HG02840 (cell line): ENCODE measurements at regions not wholly inside any gene's neighbourhood (a gene's known extent, or its start where the extent isn't known, plus 50 kb on each side); places are given as distances from the start of the nearest gene placed in this dataset.
"Not testable (repeated sequence)": the region's sequence is repeated elsewhere in the genome, so short reads cannot be mapped to it uniquely, and the experiment has no call there.

Experiments
- ATAC-seq: cut with Tn5 transposase; IDR thresholded peaks from one replicate; pipeline ENCODE4 v1.9.1; 2021; ENCODE audit warnings: mild to moderate bottlenecking, moderate library complexity, moderate number of reproducible peaks; ENCODE audit not compliant: unreplicated experiment, low FRiP score

- ATAC-seq = no peak
These were observed 140.3 kb upstream of the ODAD2 start for GRCh38 chr10:28139138-28139537.

- ATAC-seq = no peak
These were observed 139.3 kb upstream of the ODAD2 start for GRCh38 chr10:28137907-28138880.

GRCh38 chr10:28135258-28135657 lies 136.4 kb upstream of the ODAD2 start:
- ATAC-seq = no peak

- ATAC-seq = no peak
These were observed 131.4 kb upstream of the ODAD2 start for GRCh38 chr10:28130267-28130666.

GRCh38 chr10:28127881-28128280 lies 129.0 kb upstream of the ODAD2 start:
- no peak for ATAC-seq

GRCh38 chr10:28125701-28126100 lies 126.8 kb upstream of the ODAD2 start:
- ATAC-seq = no peak

- ATAC-seq = no peak
These were observed 121.9 kb upstream of the ODAD2 start for GRCh38 chr10:28120795-28121194.

- ATAC-seq = no peak
These were observed 121.3 kb upstream of the ODAD2 start for GRCh38 chr10:28120043-28120749.

GRCh38 chr10:28118985-28119628 lies 120.2 kb upstream of the ODAD2 start:
- no peak for ATAC-seq

GRCh38 chr10:28113202-28113601 lies 114.3 kb upstream of the ODAD2 start:
- ATAC-seq = no peak

- ATAC-seq = no peak
These were observed 112.8 kb upstream of the ODAD2 start for GRCh38 chr10:28111712-28112111.

GRCh38 chr10:28105561-28105960 lies 106.7 kb upstream of the ODAD2 start:
- no peak for ATAC-seq

- no peak for ATAC-seq
These were observed 98.8 kb upstream of the ODAD2 start for GRCh38 chr10:28097633-28098032.

GRCh38 chr10:28095791-28096378 lies 97.0 kb upstream of the ODAD2 start:
- ATAC-seq = no peak

GRCh38 chr10:28094121-28094520 lies 95.2 kb upstream of the ODAD2 start:
- ATAC-seq = no peak

GRCh38 chr10:28091913-28092312 lies 93.0 kb upstream of the ODAD2 start:
- ATAC-seq = no peak

- no peak for ATAC-seq
These were observed 91.6 kb upstream of the ODAD2 start for GRCh38 chr10:28090506-28090905.

GRCh38 chr10:28089467-28089866 lies 90.6 kb upstream of the ODAD2 start:
- no peak for ATAC-seq

GRCh38 chr10:28087661-28088351 lies 88.9 kb upstream of the ODAD2 start:
- ATAC-seq = no peak

GRCh38 chr10:28085760-28086159 lies 86.9 kb upstream of the ODAD2 start:
- ATAC-seq = not testable (repeated sequence)
